ENCODE measurements at regions not wholly inside any gene's neighbourhood (a gene's known extent, or its start where the extent isn't known, plus 50 kb on each side); places are given as distances from the start of the nearest gene placed in this dataset.

DNA sequence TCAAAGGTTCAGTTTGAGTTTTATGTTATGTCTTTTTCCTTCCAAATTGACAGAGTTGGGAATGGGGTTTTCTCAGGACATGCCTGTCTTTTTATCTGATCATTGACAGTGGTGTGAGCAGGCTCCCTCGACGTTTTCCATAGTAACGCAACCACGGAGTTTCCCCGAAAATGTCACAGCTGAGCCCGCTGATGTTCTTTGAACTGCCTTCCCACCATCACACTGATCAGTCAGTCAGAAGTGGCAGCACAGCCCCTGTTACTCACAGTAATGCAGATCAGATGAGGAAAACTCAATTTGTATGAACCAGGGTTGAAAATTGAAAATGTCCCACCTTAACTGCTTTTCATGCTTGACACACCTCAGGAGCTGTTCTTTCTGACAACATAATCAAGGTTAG, 210.4 kb downstream of the NECTIN3 start:
- H3K27me3 ChIP-seq (ENCODE audit: insufficient read depth, poor library complexity, severe bottlenecking), result no peaks in the 10 kb centered on the region
- H3K36me3 ChIP-seq (ENCODE audit: low read depth), result no peaks in the 10 kb centered on the region
- no peak for TF ChIP-seq CTCF (IDR thresholded peaks at IDR 0.05; ENCODE audit: poor library complexity, severe bottlenecking)
- DNase-seq (ENCODE audit: low spot score) (no peak), ATAC-seq (ENCODE audit: low read depth) (no peak)
- H3K4me1 ChIP-seq (ENCODE audit: insufficient read depth, poor library complexity, severe bottlenecking), result no peaks in the 10 kb centered on the region
- H3K4me3 ChIP-seq (ENCODE audit: severe bottlenecking), result no peak overlapping the region
- H3K27ac ChIP-seq (ENCODE audit: poor library complexity, severe bottlenecking), result no peak overlapping the region
- no peaks in the 10 kb centered on the region for H3K9me3 ChIP-seq (ENCODE audit: severe bottlenecking)

DNA sequence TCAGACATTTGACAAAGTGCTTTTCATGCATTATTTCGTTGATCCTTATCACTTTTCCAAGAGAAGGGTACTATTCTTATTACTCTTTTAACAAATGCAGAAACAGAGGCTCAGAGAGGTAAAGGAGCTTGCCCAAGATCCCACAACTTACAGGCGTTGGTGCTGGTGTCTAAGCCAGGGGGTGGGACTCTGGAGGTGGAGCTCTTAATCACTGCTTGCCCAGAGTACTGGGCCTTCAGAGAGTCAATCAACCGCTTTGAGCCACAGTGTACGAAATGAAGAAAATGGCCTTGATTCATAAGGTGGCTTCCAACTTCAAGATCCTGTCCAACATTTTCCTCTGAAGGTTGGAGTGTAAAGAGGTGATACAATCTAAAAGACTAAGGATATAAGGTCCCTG, 211.5 kb downstream of the NECTIN3 start:
- Histone ChIP-seq H3K4me3 (ENCODE audit: severe bottlenecking) (no peak overlapping the region), H3K27me3 (ENCODE audit: insufficient read depth, poor library complexity, severe bottlenecking) (no peaks in the 10 kb centered on the region), H3K27ac (ENCODE audit: poor library complexity, severe bottlenecking) (no peak overlapping the region), H3K9me3 (ENCODE audit: severe bottlenecking) (no peaks in the 10 kb centered on the region), H3K4me1 (ENCODE audit: insufficient read depth, poor library complexity, severe bottlenecking) (no peaks in the 10 kb centered on the region), H3K36me3 (ENCODE audit: low read depth) (no peaks in the 10 kb centered on the region)
- DNase-seq (ENCODE audit: low spot score) (no peak), ATAC-seq (ENCODE audit: low read depth) (no peak)
- TF ChIP-seq CTCF (IDR thresholded peaks at IDR 0.05; ENCODE audit: poor library complexity, severe bottlenecking), result no peak

DNA sequence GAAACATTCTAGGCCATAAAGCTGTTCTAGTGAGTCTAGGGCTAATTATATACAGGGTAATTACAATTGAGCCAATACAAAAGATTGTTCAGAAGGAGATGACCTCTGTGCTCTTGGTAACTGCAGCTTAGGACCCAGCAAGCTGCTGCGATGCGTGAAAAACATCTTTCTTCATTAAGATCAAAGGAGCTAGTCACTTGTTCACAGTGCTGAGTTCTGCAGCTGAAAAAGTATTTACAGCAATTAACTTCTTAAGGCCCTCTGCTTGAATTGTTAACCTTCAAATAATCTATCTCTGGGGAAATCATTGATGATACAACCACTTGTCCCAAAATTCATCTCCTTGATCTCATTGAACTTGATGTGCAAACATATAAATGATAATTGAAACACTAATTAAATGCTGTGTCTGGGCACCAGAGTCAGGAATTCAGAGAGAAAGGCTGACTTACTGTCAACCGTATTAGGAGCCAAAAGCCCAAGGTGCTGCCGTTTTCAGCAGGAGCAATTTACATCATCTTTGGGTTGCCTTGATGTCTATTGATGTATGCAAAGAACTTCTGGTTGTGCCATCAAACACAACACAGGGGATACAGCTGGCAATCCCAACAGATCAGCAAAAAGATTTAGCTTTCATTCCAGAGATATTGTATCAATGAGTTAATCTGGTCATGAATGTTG, 213.0 kb downstream of the NECTIN3 start:
- no peak overlapping the region for H3K27ac ChIP-seq (ENCODE audit: poor library complexity, severe bottlenecking)
- no peak overlapping the region for H3K4me3 ChIP-seq (ENCODE audit: severe bottlenecking)
- H3K9me3 ChIP-seq (ENCODE audit: severe bottlenecking), result no peaks in the 10 kb centered on the region
- no peak for ATAC-seq (ENCODE audit: low read depth)
- no peak for TF ChIP-seq CTCF (IDR thresholded peaks at IDR 0.05; ENCODE audit: poor library complexity, severe bottlenecking)
- no peaks in the 10 kb centered on the region for H3K36me3 ChIP-seq (ENCODE audit: low read depth)
- H3K27me3 ChIP-seq (ENCODE audit: insufficient read depth, poor library complexity, severe bottlenecking), result no peaks in the 10 kb centered on the region
- no peak for DNase-seq (ENCODE audit: low spot score)
- no peaks in the 10 kb centered on the region for H3K4me1 ChIP-seq (ENCODE audit: insufficient read depth, poor library complexity, severe bottlenecking)

- no peak for TF ChIP-seq CTCF (IDR thresholded peaks at IDR 0.05; ENCODE audit: poor library complexity, severe bottlenecking)
- DNase-seq (ENCODE audit: low spot score) (no peak), ATAC-seq (ENCODE audit: low read depth) (no peak)
- H3K27ac ChIP-seq (ENCODE audit: poor library complexity, severe bottlenecking), result no peak overlapping the region
- H3K4me3 ChIP-seq (ENCODE audit: severe bottlenecking), result no peak overlapping the region
- no peaks in the 10 kb centered on the region for H3K27me3 ChIP-seq (ENCODE audit: insufficient read depth, poor library complexity, severe bottlenecking)
- H3K9me3 ChIP-seq (ENCODE audit: severe bottlenecking), result no peaks in the 10 kb centered on the region
- no peaks in the 10 kb centered on the region for H3K4me1 ChIP-seq (ENCODE audit: insufficient read depth, poor library complexity, severe bottlenecking)
- no peaks in the 10 kb centered on the region for H3K36me3 ChIP-seq (ENCODE audit: low read depth)
Observed at GRCh38 chr3:111285184-111285538, 213.5 kb downstream of the NECTIN3 start.

GRCh38 chr3:111285694-111286093, 214.1 kb downstream of the NECTIN3 start:
- ATAC-seq (ENCODE audit: low read depth), result no peak
- H3K4me3 ChIP-seq (ENCODE audit: severe bottlenecking), result no peak overlapping the region
- no peak for DNase-seq (ENCODE audit: low spot score)
- no peaks in the 10 kb centered on the region for H3K36me3 ChIP-seq (ENCODE audit: low read depth)
- H3K27me3 ChIP-seq (ENCODE audit: insufficient read depth, poor library complexity, severe bottlenecking), result no peaks in the 10 kb centered on the region
- H3K4me1 ChIP-seq (ENCODE audit: insufficient read depth, poor library complexity, severe bottlenecking), result no peaks in the 10 kb centered on the region
- no peak for TF ChIP-seq CTCF (IDR thresholded peaks at IDR 0.05; ENCODE audit: poor library complexity, severe bottlenecking)
- H3K9me3 ChIP-seq (ENCODE audit: severe bottlenecking), result no peaks in the 10 kb centered on the region
- no peak overlapping the region for H3K27ac ChIP-seq (ENCODE audit: poor library complexity, severe bottlenecking)
